OCI-LY7 (cell line): ENCODE measurements at regions not wholly inside any gene's neighbourhood (a gene's known extent, or its start where the extent isn't known, plus 50 kb on each side); places are given as distances from the start of the nearest gene placed in this dataset.

Source experiments
- BruUV-seq: library from RNA; stranded (reverse); fragments of 400-500 nt; replicated peaks from 2 replicates; lab custom pipeline; 2021; lab: Mats Ljungman, UMichigan
- CTCF ChIA-PET: fragments of 300-600 bp; sonication (Branson Sonifier 250); formaldehyde crosslinking; loops from one replicate; lab custom pipeline; 2022; ENCODE audit warnings: antibody characterized with exemption; ENCODE audit not compliant: unreplicated experiment; lab: Charles Lee
- POLR2A ChIA-PET: fragments of 300-600 bp; sonication (Branson Sonifier 250); formaldehyde crosslinking; loops from one replicate; lab custom pipeline; 2022; ENCODE audit warnings: antibody characterized with exemption; lab: Charles Lee
- DNase-seq: peaks from one replicate; pipeline ENCODE4 v3.0.0-alpha.2; 2015; ENCODE audit warnings: low spot score
- H2AFZ ChIP-seq: fragments of 200-600 bp; sonication (generic), shearing (Covaris generic); 2 replicates; pipeline ENCODE4 v1.6.1; 2014; ENCODE audit warnings: mild to moderate bottlenecking, antibody characterized with exemption, low read length, moderate library complexity
- H3K27ac ChIP-seq: fragments of 200-600 bp; sonication (generic); 2 replicates; pipeline ENCODE4 v1.5.1; 2014; ENCODE audit warnings: mixed run types, low read depth, mild to moderate bottlenecking, moderate library complexity, low read length, inconsistent platforms; ENCODE audit not compliant: poor library complexity, severe bottlenecking
- H3K36me3 ChIP-seq: fragments of 200-600 bp; sonication (generic); 2 replicates; pipeline ENCODE4 v1.6.1; 2014; ENCODE audit warnings: mild to moderate bottlenecking, antibody characterized with exemption, low read length, moderate library complexity, mixed read lengths; ENCODE audit not compliant: insufficient read depth
- H3K4me1 ChIP-seq: fragments of 200-600 bp; sonication (generic); 2 replicates; pipeline ENCODE4 v1.5.1; 2014; ENCODE audit warnings: mild to moderate bottlenecking, low read length; ENCODE audit not compliant: insufficient read depth, poor library complexity, severe bottlenecking
- H3K4me2 ChIP-seq: fragments of 200-600 bp; sonication (generic); 2 replicates; pipeline ENCODE4 v1.6.1; 2014; ENCODE audit warnings: mild to moderate bottlenecking, low read length
- H3K4me3 ChIP-seq: fragments of 200-600 bp; sonication (generic); 2 replicates; pipeline ENCODE4 v1.5.1; 2014; ENCODE audit warnings: mild to moderate bottlenecking, low read depth, low read length; ENCODE audit not compliant: poor library complexity, severe bottlenecking
- H3K79me2 ChIP-seq: fragments of 200-600 bp; sonication (generic); 2 replicates; pipeline ENCODE4 v1.6.1; 2016; ENCODE audit warnings: low read depth, mild to moderate bottlenecking, low read length, moderate library complexity, mixed read lengths; ENCODE audit not compliant: insufficient read depth
- H3K9me2 ChIP-seq: fragments of 200-600 bp; sonication (generic); 2 replicates; pipeline ENCODE4 v1.6.1; 2016; ENCODE audit warnings: mild to moderate bottlenecking, low read length, mixed read lengths; ENCODE audit not compliant: insufficient read depth
- H3K9me3 ChIP-seq: fragments of 200-600 bp; sonication (generic); 2 replicates; pipeline ENCODE4 v1.6.1; 2014; ENCODE audit warnings: mild to moderate bottlenecking, mixed run types, low read length, mixed read lengths
- H4K20me1 ChIP-seq: fragments of 200-600 bp; sonication (generic); 2 replicates; pipeline ENCODE4 v1.6.1; 2014; ENCODE audit warnings: mild to moderate bottlenecking, antibody characterized with exemption, low read length, moderate library complexity, mixed read lengths; ENCODE audit not compliant: insufficient read depth
- EZH2phosphoT487 ChIP-seq: fragments of 200-600 bp; sonication (generic); IDR thresholded peaks from 2 replicates; pipeline ENCODE4 v1.6.1; 2018; ENCODE audit warnings: low read depth, borderline replicate concordance, mild to moderate bottlenecking, mixed run types, antibody characterized with exemption, low read length, moderate library complexity, mixed read lengths
- intact Hi-C: fragments of 100-400 bp; cut with micrococcal nuclease; formaldehyde crosslinking; loops from one replicate; pipeline ENCODE4 v1.10.0; 2022; ENCODE audit not compliant: unreplicated experiment
- TF ChIP-seq, protein P1 (sequence below): fragments of 200-600 bp; sonication (generic); conservative IDR thresholded peaks from 2 replicates; pipeline ENCODE4 v1.5.1; 2014; ENCODE audit warnings: mild to moderate bottlenecking, antibody characterized with exemption, low read length, moderate library complexity, mixed read lengths

DNA sequence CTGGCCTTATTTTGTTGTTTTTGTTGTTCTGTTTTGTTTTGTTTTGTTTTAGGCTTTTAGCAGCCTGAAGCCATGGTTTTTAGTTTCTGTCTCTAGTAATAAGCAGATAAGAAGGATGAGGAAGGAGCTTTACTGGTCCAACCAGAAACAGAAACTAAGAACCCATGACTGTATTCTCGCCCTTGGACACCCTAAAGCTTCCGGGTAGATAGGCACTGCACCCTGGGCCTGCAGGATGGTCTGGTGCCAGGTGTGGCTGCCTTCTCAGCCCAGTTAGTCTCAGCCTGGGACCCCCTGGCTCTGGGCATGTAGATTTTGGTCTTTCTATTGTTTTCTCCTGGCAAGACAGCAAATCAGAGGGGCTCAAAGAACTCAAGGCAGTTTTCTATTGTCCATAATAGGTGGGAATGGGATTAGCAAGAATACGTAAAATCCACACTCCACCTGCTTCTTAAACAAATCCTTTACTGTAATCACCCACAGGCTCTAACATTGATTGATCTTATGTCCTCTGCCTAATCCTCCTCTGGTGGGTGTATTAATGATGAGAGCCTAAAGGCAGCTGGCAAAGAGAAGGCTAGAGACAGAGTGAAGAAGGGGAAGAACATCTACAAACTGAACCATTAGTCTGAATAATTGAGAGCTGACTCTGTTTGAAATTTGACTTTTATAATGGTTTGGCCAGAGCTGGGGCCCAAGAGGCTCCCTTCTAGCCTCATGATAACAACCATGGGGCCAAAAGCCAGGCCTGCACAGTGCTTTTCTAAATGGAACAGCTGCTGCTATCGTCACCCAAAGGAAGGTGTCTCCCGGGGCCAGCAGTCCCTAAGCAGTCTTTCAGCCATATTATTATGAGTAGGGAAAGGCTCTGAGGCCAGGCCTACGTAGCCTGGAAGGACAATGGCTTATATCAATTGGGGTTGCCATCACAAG is 106.8 kb upstream of the ATP1A1 start:
- no peak for TF ChIP-seq EZH2phosphoT487
- TF ChIP-seq, protein P1, sequence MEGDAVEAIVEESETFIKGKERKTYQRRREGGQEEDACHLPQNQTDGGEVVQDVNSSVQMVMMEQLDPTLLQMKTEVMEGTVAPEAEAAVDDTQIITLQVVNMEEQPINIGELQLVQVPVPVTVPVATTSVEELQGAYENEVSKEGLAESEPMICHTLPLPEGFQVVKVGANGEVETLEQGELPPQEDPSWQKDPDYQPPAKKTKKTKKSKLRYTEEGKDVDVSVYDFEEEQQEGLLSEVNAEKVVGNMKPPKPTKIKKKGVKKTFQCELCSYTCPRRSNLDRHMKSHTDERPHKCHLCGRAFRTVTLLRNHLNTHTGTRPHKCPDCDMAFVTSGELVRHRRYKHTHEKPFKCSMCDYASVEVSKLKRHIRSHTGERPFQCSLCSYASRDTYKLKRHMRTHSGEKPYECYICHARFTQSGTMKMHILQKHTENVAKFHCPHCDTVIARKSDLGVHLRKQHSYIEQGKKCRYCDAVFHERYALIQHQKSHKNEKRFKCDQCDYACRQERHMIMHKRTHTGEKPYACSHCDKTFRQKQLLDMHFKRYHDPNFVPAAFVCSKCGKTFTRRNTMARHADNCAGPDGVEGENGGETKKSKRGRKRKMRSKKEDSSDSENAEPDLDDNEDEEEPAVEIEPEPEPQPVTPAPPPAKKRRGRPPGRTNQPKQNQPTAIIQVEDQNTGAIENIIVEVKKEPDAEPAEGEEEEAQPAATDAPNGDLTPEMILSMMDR, result no peak
- POLR2A ChIA-PET, result interaction anchor here (0.6 to 1.2 kb wide), 2 partner anchors 8 to 58 kb away, joined by 3 read pairs; no protein-coding TSS in a partner anchor
- CTCF ChIA-PET, result no interaction called here

DNA sequence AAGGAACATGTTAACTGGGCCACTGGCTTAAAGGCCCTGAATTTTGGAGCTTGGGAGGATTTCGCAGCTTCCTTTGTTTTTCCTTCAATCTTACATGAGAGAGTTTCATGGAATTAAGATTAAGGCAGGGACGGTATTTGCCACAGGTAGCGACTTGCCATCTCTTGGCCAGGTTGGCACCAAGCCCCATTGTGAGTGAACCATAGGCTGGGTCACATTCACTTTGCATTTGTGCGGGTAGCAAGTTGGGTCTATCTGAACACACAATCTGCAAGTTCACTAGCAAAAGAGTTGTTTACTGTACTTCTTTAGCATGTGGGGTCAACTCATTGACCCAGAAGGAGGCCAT is 106.2 kb upstream of the ATP1A1 start:
- H3K79me2 ChIP-seq, result no peaks in the 10 kb centered on the region
- CTCF ChIA-PET, result no interaction called here
- TF ChIP-seq, protein P1, result no peak
- TF ChIP-seq EZH2phosphoT487, result no peak
- H4K20me1 ChIP-seq, result no peaks in the 10 kb centered on the region
- no peaks in the 10 kb centered on the region for H3K9me2 ChIP-seq
- no peaks in the 10 kb centered on the region for H3K36me3 ChIP-seq
- H3K4me3 ChIP-seq, result no peak overlapping the region
- no TSS peak for BruUV-seq
- DNase-seq, result no peak
- H3K27ac ChIP-seq, result no peak overlapping the region
- POLR2A ChIA-PET, result interaction anchor here (0.6 to 1.2 kb wide), 2 partner anchors 9 to 57 kb away, joined by 3 read pairs; no protein-coding TSS in a partner anchor
- no peaks in the 10 kb centered on the region for H3K9me3 ChIP-seq
- intact Hi-C loops, result no loop called here
- peaks cover 22% of the 10 kb centered on the region for H3K4me1 ChIP-seq
- H3K4me2 ChIP-seq, result no peak overlapping the region
- no peak overlapping the region for H2AFZ ChIP-seq

More for the DNA sequence above, 106.8 kb upstream of the ATP1A1 start:
- H3K36me3 ChIP-seq, result no peaks in the 10 kb centered on the region
- no peaks in the 10 kb centered on the region for H3K9me2 ChIP-seq
- no peak overlapping the region for H3K4me2 ChIP-seq
- H3K4me3 ChIP-seq, result no peak overlapping the region
- H3K27ac ChIP-seq, result no peak overlapping the region
- no peaks in the 10 kb centered on the region for H3K9me3 ChIP-seq
- no peak for DNase-seq
- peaks cover 23% of the 10 kb centered on the region for H3K4me1 ChIP-seq
- H4K20me1 ChIP-seq, result no peaks in the 10 kb centered on the region
- no peaks in the 10 kb centered on the region for H3K79me2 ChIP-seq
- no peak overlapping the region for H2AFZ ChIP-seq
- intact Hi-C loops, result no loop called here
- BruUV-seq, result no TSS peak

DNA sequence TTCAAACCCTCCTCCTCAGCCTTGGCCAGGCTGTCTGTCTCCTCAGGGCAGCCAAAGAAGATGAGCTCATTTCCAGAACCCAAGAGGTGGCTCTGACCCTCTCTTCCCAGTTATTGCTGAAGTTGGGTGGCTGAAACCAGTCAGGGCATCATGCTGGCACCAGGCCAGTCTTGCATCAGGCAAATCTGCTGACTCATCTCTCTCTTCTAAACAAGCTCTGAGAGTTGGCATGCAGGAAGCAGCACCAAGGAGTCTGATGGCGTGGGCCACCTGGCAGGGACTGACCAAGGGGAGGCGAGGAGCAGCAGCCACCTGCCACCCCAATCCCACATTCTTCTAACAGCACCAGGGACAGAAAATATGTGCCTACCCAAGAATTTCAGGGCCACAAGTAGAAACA is 104.8 kb upstream of the ATP1A1 start:
- no peaks in the 10 kb centered on the region for H3K9me3 ChIP-seq
- POLR2A ChIA-PET, result no interaction called here
- H3K36me3 ChIP-seq, result no peaks in the 10 kb centered on the region
- H3K27ac ChIP-seq, result no peak overlapping the region
- no TSS peak for BruUV-seq
- H3K79me2 ChIP-seq, result no peaks in the 10 kb centered on the region
- H3K4me3 ChIP-seq, result no peak overlapping the region
- no peaks in the 10 kb centered on the region for H4K20me1 ChIP-seq
- peak overlapping the region; percentile 8; the same call in 1 of the 2 replicates for H2AFZ ChIP-seq
- H3K4me1 ChIP-seq, result peaks cover 10% of the 10 kb centered on the region
- no peaks in the 10 kb centered on the region for H3K9me2 ChIP-seq
- no peak for TF ChIP-seq EZH2phosphoT487
- TF ChIP-seq, protein P1, result no peak
- CTCF ChIA-PET, result no interaction called here
- intact Hi-C loops, result no loop called here
- H3K4me2 ChIP-seq, result peak overlapping the region; percentile 11; the same call in 1 of the 2 replicates
- no peak for DNase-seq
